Esophagus squamous epithelium (tissue), 5 donors: ENCODE measurements at regions not wholly inside any gene's neighbourhood (a gene's known extent, or its start where the extent isn't known, plus 50 kb on each side); places are given as distances from the start of the nearest gene placed in this dataset.

Experiments
- DNase-seq: peaks from one replicate; lab custom pipeline; 2025; lab: John Stamatoyannopoulos, UW
- H3K27ac ChIP-seq, 4 donors: fragments of 200-600 bp; sonication (generic); one replicate each; pipeline ENCODE4 v1.5.1; 2016 to 2019; ENCODE audit warnings: mild to moderate bottlenecking in 1 of 4
- H3K27me3 ChIP-seq, 4 donors: fragments of 200-600 bp; sonication (generic); 1 replicate in 3 of 4; 2 replicates in 1 of 4; pipeline versions ENCODE4 v1.5.1 to v1.6.0; 2017 to 2021; ENCODE audit warnings: antibody characterized with exemption in 1 of 4
- H3K36me3 ChIP-seq, 3 donors: fragments of 200-600 bp; sonication (generic); one replicate each; pipeline ENCODE4 v1.5.1; 2016 to 2019
- H3K4me1 ChIP-seq, 3 donors: fragments of 200-600 bp; sonication (generic); one replicate each; pipeline ENCODE4 v1.5.1; 2017 to 2019
- H3K4me3 ChIP-seq, 4 donors: fragments of 200-600 bp; sonication (generic); 1 replicate in 3 of 4; 2 replicates in 1 of 4; pipeline ENCODE4 v1.5.1; 2016 to 2019; ENCODE audit warnings: mild to moderate bottlenecking in 2 of 4, moderate library complexity in 1 of 4
- H3K9me3 ChIP-seq, 3 donors: fragments of 200-600 bp; sonication (generic); one replicate each; pipeline ENCODE4 v1.5.1; 2016 to 2019
- POLR2A ChIP-seq, 4 donors: fragments of 450-650 bp; IDR thresholded peaks; one replicate each; pipeline ENCODE4 v1.6.1; 2017; ENCODE audit warnings: antibody characterized with exemption in 4 of 4, mild to moderate bottlenecking in 4 of 4, moderate library complexity in 3 of 4
- WGBS, 2 donors: methylation state at CpG; one replicate each; pipeline ENCODE4 v1.1.5; 2018; 5-methylcytosine and 5-hydroxymethylcytosine counted together
- intact Hi-C: fragments of 100-400 bp; cut with DNase I; formaldehyde crosslinking; loops from one replicate; pipeline ENCODE4 v1.15.0; 2022
- TF ChIP-seq, protein P1 (sequence below), 6 experiments: fragments of 450-650 bp in 4 of 6; fragments of 200-600 bp in 2 of 6; sonication (generic) in 2 of 6; IDR thresholded peaks; one replicate each; pipeline ENCODE4 v1.5.1; 2016 to 2019; ENCODE audit warnings: antibody characterized with exemption in 6 of 6, mild to moderate bottlenecking in 4 of 6, moderate library complexity in 4 of 6
- donor health status: DM: yes; HTN: yes; CAD: no.

DNA sequence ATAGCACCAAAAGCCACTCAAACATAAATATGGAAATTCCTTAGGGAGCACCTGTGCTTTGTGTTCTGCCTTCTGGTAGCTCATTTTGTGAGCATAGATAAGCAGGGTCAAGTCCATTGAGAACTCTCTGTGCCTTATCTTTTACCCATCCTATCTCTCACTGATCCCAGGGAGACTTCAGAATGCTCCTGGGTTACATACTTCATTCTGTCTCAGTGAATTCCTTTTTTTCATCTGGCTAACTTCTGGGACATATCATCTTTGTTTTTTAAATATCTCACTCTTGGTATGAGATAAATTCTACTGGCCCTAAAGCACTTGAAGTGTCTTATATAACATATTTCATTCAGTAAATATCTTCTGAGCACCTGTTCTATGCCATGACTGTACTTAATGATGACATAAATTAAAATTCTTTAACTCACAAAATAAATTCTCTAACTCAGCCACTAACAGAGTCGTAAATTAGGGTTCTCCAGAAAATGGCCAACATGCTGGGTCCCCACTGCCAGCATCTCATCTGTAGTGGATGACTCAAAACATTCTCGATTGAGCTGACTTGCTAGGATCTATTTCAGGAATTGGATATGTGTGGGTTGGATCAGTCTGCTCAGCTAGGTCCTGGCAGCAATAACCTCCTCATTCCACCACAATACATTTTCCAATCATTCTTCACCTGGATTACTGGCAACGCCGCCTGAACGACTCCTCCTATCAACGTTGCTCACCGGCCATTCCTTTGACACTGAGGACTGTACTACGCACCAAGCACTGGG, 170.2 kb downstream of the FOXO1 start:
- peaks cover 0 to 19% (median 0%) of the 10 kb centered on the region in 4 donors for H3K27me3 ChIP-seq
- peaks cover 0 to 17% (median 5%) of the 10 kb centered on the region in 3 donors for H3K4me1 ChIP-seq
- no peak overlapping the region for H3K27ac ChIP-seq
- no peak for DNase-seq
- 87 to 94% methylated on average over 8 of the region's 8 CpGs for WGBS, 2 donors
- intact Hi-C loops, result no loop called here
- no peak overlapping the region for H3K4me3 ChIP-seq
- H3K36me3 ChIP-seq, result no peaks in the 10 kb centered on the region
- no peaks in the 10 kb centered on the region for H3K9me3 ChIP-seq
- TF ChIP-seq, protein P1, sequence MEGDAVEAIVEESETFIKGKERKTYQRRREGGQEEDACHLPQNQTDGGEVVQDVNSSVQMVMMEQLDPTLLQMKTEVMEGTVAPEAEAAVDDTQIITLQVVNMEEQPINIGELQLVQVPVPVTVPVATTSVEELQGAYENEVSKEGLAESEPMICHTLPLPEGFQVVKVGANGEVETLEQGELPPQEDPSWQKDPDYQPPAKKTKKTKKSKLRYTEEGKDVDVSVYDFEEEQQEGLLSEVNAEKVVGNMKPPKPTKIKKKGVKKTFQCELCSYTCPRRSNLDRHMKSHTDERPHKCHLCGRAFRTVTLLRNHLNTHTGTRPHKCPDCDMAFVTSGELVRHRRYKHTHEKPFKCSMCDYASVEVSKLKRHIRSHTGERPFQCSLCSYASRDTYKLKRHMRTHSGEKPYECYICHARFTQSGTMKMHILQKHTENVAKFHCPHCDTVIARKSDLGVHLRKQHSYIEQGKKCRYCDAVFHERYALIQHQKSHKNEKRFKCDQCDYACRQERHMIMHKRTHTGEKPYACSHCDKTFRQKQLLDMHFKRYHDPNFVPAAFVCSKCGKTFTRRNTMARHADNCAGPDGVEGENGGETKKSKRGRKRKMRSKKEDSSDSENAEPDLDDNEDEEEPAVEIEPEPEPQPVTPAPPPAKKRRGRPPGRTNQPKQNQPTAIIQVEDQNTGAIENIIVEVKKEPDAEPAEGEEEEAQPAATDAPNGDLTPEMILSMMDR (IDR thresholded peaks at IDR 0.05), result no peak
- TF ChIP-seq POLR2A (IDR thresholded peaks at IDR 0.05), result no peak

DNA sequence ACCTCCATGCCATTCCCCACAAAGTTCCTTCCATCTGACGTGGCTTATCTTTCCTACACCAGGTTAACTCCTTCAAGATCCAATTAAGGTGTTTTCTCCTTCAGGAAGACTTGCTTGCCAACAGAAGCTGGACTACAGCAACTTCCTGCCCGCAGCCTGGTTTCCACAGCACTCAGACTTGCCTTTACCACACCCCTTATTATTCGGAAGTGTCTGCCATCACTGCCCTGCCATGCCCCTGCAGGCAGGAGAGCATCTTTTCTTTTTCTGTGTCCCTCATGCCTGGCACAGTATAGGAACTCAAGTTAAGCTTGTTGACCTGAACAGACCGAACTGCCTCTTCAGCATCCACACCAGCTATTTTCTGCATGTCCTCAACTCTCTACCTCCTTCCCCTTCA, 168.0 kb downstream of the FOXO1 start:
- no peak overlapping the region for H3K27ac ChIP-seq
- TF ChIP-seq, protein P1 (IDR thresholded peaks at IDR 0.05), result no peak
- TF ChIP-seq POLR2A (IDR thresholded peaks at IDR 0.05), result no peak
- peaks cover 0 to 11% (median 0%) of the 10 kb centered on the region in 4 donors for H3K27me3 ChIP-seq
- H3K9me3 ChIP-seq, result no peaks in the 10 kb centered on the region
- WGBS, 2 donors, result 66 to 72% methylated on average over 4 of the region's 4 CpGs
- DNase-seq, result no peak
- intact Hi-C loops, result no loop called here
- peaks cover 0 to 17% (median 5%) of the 10 kb centered on the region in 3 donors for H3K4me1 ChIP-seq
- no peak overlapping the region for H3K4me3 ChIP-seq
- no peaks in the 10 kb centered on the region for H3K36me3 ChIP-seq

DNA sequence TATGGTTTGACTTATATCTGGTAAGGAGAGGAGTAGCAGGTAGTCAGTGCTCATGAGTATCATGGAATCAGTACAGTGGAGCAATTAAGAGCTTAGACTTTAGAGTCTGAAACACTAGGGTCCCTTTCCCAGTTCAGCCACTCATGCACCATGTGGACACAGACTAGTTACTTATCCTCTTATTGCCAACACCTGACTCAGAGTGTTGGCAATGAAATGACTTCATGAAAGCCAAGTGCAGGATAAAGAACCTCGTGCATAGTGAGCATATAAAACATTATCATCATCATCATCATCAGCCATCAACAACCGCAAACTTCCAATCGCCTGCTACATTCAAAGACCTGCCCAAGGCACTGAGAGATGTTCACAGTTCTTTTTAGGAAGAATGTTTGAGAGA, 164.2 kb downstream of the FOXO1 start:
- H3K9me3 ChIP-seq, result no peaks in the 10 kb centered on the region
- no peak for DNase-seq
- H3K4me1 ChIP-seq, result no peaks in the 10 kb centered on the region
- H3K27me3 ChIP-seq, result peaks cover 0 to 2% (median 0%) of the 10 kb centered on the region in 4 donors
- no peaks in the 10 kb centered on the region for H3K36me3 ChIP-seq
- 58 to 68% methylated on average over 3 of the region's 3 CpGs for WGBS, 2 donors
- H3K27ac ChIP-seq, result no peak overlapping the region
- TF ChIP-seq, protein P1 (IDR thresholded peaks at IDR 0.05), result no peak
- no peak for TF ChIP-seq POLR2A (IDR thresholded peaks at IDR 0.05)
- H3K4me3 ChIP-seq, result no peak overlapping the region
- intact Hi-C loops, result no loop called here

DNA sequence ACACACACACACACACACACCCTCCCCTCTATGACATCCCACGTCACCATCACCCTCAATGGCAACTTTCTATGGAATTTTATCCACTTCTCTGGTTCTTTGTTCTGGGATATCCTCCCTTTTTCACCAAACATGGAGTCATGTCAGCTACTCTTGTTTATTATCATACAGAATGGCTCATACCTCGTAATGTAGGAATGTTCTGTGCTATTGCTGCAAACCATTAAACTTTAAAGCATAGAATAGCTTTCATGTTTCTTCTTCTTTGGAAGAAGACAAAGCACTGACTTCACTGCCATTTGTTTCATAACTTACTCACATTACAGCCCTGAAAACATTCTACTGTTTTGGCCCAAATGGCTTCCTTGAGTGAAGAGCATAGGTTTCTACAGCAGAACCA, 163.4 kb downstream of the FOXO1 start:
- Histone ChIP-seq H3K4me3 (no peak overlapping the region), H3K9me3 (no peaks in the 10 kb centered on the region), H3K36me3 (no peaks in the 10 kb centered on the region), H3K27me3 (no peaks in the 10 kb centered on the region), H3K27ac (no peak overlapping the region), H3K4me1 (peaks cover 0 to 5% (median 0%) of the 10 kb centered on the region in 3 donors)
- no peak for TF ChIP-seq POLR2A (IDR thresholded peaks at IDR 0.05)
- TF ChIP-seq, protein P1 (IDR thresholded peaks at IDR 0.05), result no peak
- DNase-seq, result no peak
- 71 to 78% methylated on average over 1 to 2 of the region's 2 CpGs for WGBS, 2 donors
- intact Hi-C loops, result no loop called here

DNA sequence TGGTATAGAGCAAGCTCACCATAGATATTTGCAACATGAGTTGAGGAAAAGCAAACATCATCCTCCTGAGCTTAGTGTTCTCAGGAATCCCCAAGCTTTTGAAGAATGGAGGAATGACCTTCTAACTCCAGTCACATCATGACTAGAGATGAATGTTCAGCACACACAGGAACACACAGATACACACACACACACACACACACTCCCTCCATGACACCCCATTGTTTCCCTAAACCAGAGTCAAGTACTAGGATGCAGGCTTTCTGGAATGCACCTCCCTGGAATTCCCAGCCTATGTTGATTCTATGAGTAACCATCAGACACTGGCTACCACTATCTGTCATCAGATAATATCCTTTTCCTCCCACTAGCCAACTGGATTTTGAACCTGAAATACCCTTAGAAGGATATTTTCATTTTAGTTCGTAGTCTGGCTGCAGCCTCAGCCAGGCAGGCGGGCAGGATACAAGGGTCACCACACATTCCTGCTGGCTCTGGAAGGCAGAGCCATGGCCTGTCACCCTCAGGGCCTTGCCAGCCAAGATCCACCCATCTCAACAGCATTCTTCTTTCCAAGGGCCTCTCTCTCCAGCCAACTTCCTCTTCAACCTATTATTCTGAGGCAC, 162.4 kb downstream of the FOXO1 start:
- no peaks in the 10 kb centered on the region for H3K9me3 ChIP-seq
- no peak overlapping the region for H3K27ac ChIP-seq
- 63 to 96% methylated on average over 2 of the region's 2 CpGs for whole genome bisulfite sequencing, 2 donors
- no peaks in the 10 kb centered on the region for H3K27me3 ChIP-seq
- H3K4me1 ChIP-seq, result peaks cover 0 to 16% (median 5%) of the 10 kb centered on the region in 3 donors
- TF ChIP-seq POLR2A (IDR thresholded peaks at IDR 0.05), result no peak
- TF ChIP-seq, protein P1 (IDR thresholded peaks at IDR 0.05), result no peak
- no peak for DNase-seq
- H3K36me3 ChIP-seq, result no peaks in the 10 kb centered on the region
- no peak overlapping the region for H3K4me3 ChIP-seq
- intact Hi-C loops, result no loop called here
